Trophoblast cell (in vitro differentiated cells and primary cell): ENCODE measurements at regions not wholly inside any gene's neighbourhood (a gene's known extent, or its start where the extent isn't known, plus 50 kb on each side); places are given as distances from the start of the nearest gene placed in this dataset.

Source experiments
- DNase-seq, 2 donors: peaks; one replicate each; pipeline ENCODE4 v3.0.0-alpha.2; 2016
- H2AFZ ChIP-seq: 2 replicates; pipeline ENCODE4 v1.6.1; 2013; ENCODE audit warnings: low read length, moderate library complexity, mild to moderate bottlenecking; ENCODE audit not compliant: insufficient read depth, poor library complexity
- H2AK5ac ChIP-seq: 2 replicates; pipeline ENCODE4 v1.6.1; 2013; ENCODE audit warnings: mild to moderate bottlenecking, low read length
- H2BK120ac ChIP-seq: 2 replicates; pipeline ENCODE4 v1.6.1; 2013; ENCODE audit warnings: low read length, mild to moderate bottlenecking, moderate library complexity; ENCODE audit not compliant: insufficient read depth, poor library complexity
- H2BK12ac ChIP-seq: 2 replicates; pipeline ENCODE4 v1.6.1; 2013; ENCODE audit warnings: mild to moderate bottlenecking, low read length, moderate library complexity
- H2BK5ac ChIP-seq: 2 replicates; pipeline ENCODE4 v1.6.1; 2013; ENCODE audit warnings: low read length, low read depth, moderate library complexity, mild to moderate bottlenecking; ENCODE audit not compliant: poor library complexity
- H3K14ac ChIP-seq: 2 replicates; pipeline ENCODE4 v1.6.1; 2013; ENCODE audit warnings: mild to moderate bottlenecking, low read length
- H3K18ac ChIP-seq: 2 replicates; pipeline ENCODE4 v1.6.1; 2013; ENCODE audit warnings: mild to moderate bottlenecking, low read length
- H3K23ac ChIP-seq: 2 replicates; pipeline ENCODE4 v1.6.1; 2013; ENCODE audit warnings: low read length
- H3K27ac ChIP-seq: 2 replicates; pipeline ENCODE4 v1.5.1; 2013; ENCODE audit warnings: low read depth, mild to moderate bottlenecking, inconsistent platforms, low read length, moderate library complexity
- H3K27me3 ChIP-seq: 2 replicates; pipeline ENCODE4 v1.6.1; 2013; ENCODE audit warnings: inconsistent platforms, mild to moderate bottlenecking, low read length, moderate library complexity; ENCODE audit not compliant: insufficient read depth
- H3K36me3 ChIP-seq, 2 experiments: 1 replicate in 1 of 2; 2 replicates in 1 of 2; pipeline ENCODE4 v1.6.1; 2013; ENCODE audit warnings: low read length in 2 of 2, mild to moderate bottlenecking in 2 of 2, moderate library complexity in 1 of 2; ENCODE audit not compliant: insufficient read depth in 2 of 2, control insufficient read depth in 1 of 2
- H3K4ac ChIP-seq: 2 replicates; pipeline ENCODE4 v1.6.1; 2013; ENCODE audit warnings: low read depth, mild to moderate bottlenecking, low read length, moderate library complexity
- H3K4me1 ChIP-seq, 2 experiments: 1 replicate in 1 of 2; 2 replicates in 1 of 2; pipeline ENCODE4 v1.6.1; 2013; ENCODE audit warnings: low read length in 2 of 2, mild to moderate bottlenecking in 2 of 2, moderate library complexity in 1 of 2; ENCODE audit not compliant: insufficient read depth in 2 of 2, control insufficient read depth in 1 of 2
- H3K4me2 ChIP-seq: 2 replicates; pipeline ENCODE4 v1.6.1; 2013; ENCODE audit warnings: inconsistent platforms, mild to moderate bottlenecking, low read length, moderate library complexity
- H3K4me3 ChIP-seq: 2 replicates; pipeline ENCODE4 v1.5.1; 2013; ENCODE audit warnings: mild to moderate bottlenecking, low read depth, low read length, inconsistent platforms
- H3K79me1 ChIP-seq: one replicate; pipeline ENCODE4 v1.6.1; 2013; ENCODE audit warnings: low read length
- H3K79me2 ChIP-seq: 2 replicates; pipeline ENCODE4 v1.6.1; 2013; ENCODE audit warnings: low read length, mild to moderate bottlenecking; ENCODE audit not compliant: control insufficient read depth, insufficient read depth, poor library complexity
- H3K9ac ChIP-seq: 2 replicates; pipeline ENCODE4 v1.6.1; 2013; ENCODE audit warnings: mild to moderate bottlenecking, low read length
- H3K9me3 ChIP-seq: 2 replicates; pipeline ENCODE4 v1.6.1; 2013; ENCODE audit warnings: low read depth, mild to moderate bottlenecking, control low read depth, inconsistent platforms, low read length; ENCODE audit not compliant: insufficient read depth
- H4K12ac ChIP-seq: 2 replicates; pipeline ENCODE4 v1.6.1; 2013; ENCODE audit warnings: low read depth, mild to moderate bottlenecking, low read length, moderate library complexity
- H4K8ac ChIP-seq: 2 replicates; pipeline ENCODE4 v1.6.1; 2013; ENCODE audit warnings: low read depth, mild to moderate bottlenecking, low read length, moderate library complexity
- H4K91ac ChIP-seq: one replicate; pipeline ENCODE4 v1.6.1; 2013; ENCODE audit warnings: low read depth, mild to moderate bottlenecking, low read length, moderate library complexity
- WGBS: extraction: QIAGEN DNeasy Blood & Tissue Kit; methylation state at CpG from one replicate; pipeline ENCODE4 v1.1.7; 2013; ENCODE audit warnings: missing lambda C conversion rate; ENCODE audit not compliant: insufficient read length, insufficient coverage; ENCODE audit errors: extremely low coverage; 5-methylcytosine and 5-hydroxymethylcytosine counted together

DNA sequence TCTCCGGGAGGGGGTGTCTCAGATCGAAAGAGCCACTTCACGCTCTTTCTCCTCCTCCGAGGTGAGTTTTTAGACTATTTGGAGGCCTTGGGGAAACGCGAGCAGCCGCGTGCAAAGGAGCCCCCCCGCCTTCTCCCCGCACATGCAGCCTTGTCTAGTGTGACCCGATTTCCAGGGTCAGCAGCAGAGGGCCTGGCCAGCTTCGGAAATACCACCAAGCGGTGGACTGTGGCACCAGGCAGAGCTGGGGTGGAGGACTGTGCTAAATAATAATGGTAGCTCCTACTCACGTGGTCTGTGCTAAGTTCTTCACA lies 79.3 kb upstream of the BCOR start:
- Histone ChIP-seq H3K9me3 (no peaks in the 10 kb centered on the region), H3K23ac (no peak overlapping the region), H3K4ac (no peak overlapping the region), H2BK120ac (no peak overlapping the region), H3K27me3 (peaks cover 3% of the 10 kb centered on the region), H2BK5ac (no peak overlapping the region), H4K8ac (no peak overlapping the region), H3K36me3 (no peaks in the 10 kb centered on the region), H3K9ac (no peak overlapping the region), H3K27ac (no peak overlapping the region), H3K4me2 (peak overlapping the region; percentile 94), H3K18ac (no peak overlapping the region), H3K4me1 (peaks cover 3 to 22% of the 10 kb centered on the region in 2 experiments), H2BK12ac (no peak overlapping the region), H3K4me3 (no peak overlapping the region), H3K14ac (no peak overlapping the region), H2AK5ac (no peak overlapping the region), H2AFZ (no peak overlapping the region), H4K91ac (no peak overlapping the region), H4K12ac (peak overlapping the region; percentile 65), H3K79me2 (no peaks in the 10 kb centered on the region), H3K79me1 (peaks cover 13% of the 10 kb centered on the region)
- DNase-seq = peak in 1 of 2 donors; percentile 10
- WGBS = no CpG with 5 or more reads among the region's 14 CpGs

DNA sequence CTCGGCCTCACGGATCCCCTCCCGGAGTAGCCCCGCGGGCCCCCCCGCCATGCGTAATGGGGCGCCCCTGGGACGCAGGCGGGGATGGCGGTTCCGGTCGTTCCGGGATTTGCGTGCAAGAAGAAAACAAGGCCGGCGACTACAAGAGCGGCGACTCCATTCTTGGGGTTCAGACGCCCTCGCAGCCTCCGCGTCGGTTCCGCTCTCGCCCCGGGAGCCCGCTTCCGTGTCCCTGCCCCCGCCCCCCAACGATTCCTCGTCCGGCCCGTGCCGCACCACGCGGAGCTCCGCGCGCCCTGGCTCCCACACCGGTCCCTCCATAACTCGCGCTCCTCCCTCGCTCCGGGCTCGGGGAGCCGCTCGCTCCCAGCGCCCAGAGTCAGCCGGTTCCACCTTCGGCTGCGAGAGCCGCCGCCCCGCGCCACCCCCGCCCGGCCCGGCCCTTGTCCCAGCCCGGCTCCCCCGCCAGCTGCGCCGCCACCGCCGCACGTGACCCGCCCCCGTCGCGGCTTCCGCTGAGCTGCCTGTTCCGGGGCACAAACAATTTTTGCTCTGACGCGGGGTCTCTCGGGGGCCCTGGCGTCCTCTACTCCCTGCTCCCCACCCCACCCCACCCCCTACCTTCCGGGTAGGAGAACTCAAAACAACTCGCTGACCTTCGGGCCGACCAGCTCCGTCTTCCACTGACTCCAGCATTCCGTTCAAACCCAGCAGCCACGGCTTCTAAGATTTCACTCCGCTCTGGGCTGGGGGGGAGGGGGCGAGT lies 78.8 kb upstream of the BCOR start:
- Histone ChIP-seq H3K27me3 (peaks cover 3% of the 10 kb centered on the region), H3K4me1 (peaks cover 8 to 27% of the 10 kb centered on the region in 2 experiments)

DNA sequence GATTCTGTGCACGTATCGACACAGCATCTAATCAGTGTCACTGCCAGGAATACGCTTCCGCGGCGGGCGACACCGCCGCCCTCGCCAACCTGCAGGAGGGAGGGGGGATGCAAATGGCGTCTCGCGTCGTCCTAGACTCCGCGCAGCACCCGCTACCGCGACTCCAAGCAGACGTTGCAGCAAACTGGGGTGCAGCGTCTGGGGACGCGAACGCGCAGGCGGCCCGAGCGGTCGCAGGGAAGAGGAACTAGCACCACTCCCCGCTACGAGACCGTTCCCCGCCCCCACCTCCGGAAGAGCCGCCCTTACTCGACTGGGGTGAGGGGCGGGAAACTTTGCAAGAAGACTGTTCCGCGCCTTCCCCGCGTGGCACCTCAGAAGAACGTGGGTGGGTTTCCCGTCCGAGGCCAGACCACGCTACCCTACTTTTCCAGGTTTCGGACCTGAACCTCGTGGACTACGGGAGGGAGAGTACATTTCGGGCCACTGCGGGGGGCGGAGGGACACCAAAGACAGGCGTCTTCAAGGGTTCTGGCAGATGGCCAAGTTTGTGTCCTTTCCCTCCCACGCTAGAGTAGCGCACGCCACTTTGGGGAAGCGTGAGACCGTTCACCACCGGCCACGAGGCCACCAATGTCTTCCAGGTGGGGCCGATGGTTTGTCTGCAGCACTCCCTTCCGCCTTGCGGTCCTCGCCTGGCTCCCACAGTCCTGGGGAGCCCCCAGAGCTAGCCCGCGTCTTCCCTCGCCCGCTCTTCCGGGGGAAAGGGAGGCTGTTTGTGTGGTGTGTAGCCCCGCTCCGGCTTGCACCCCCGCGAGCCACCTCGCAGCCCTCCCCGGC lies 78.0 kb upstream of the BCOR start:
- Histone ChIP-seq H2BK12ac (no peak overlapping the region), H3K79me1 (peaks cover 18% of the 10 kb centered on the region), H3K4ac (no peak overlapping the region), H4K91ac (peak overlapping the region; percentile 67), H2AK5ac (no peak overlapping the region), H3K4me1 (peaks cover 12 to 30% of the 10 kb centered on the region in 2 experiments), H2AFZ (peak overlapping the region; percentile 11), H3K9ac (no peak overlapping the region), H3K27ac (no peak overlapping the region), H3K14ac (peak overlapping the region; percentile 54), H3K18ac (peak overlapping the region; percentile 54), H4K12ac (peak overlapping the region; percentile 64), H4K8ac (peak overlapping the region; percentile 69), H3K4me3 (peak overlapping the region; percentile 69), H3K36me3 (no peaks in the 10 kb centered on the region), H3K79me2 (no peaks in the 10 kb centered on the region), H3K4me2 (peak overlapping the region; percentile 94), H2BK5ac (no peak overlapping the region), H2BK120ac (peak overlapping the region; percentile 13), H3K23ac (no peak overlapping the region), H3K27me3 (peaks cover 3% of the 10 kb centered on the region), H3K9me3 (no peaks in the 10 kb centered on the region)
- WGBS = no CpG with 5 or more reads among the region's 74 CpGs
- peak; percentile 25 to 72 for DNase-seq

More for the DNA sequence above, 78.8 kb upstream of the BCOR start:
- Histone ChIP-seq H3K23ac (no peak overlapping the region), H2AFZ (peak overlapping the region; percentile 25), H2BK120ac (peak overlapping the region; percentile 13), H3K36me3 (no peaks in the 10 kb centered on the region), H3K79me1 (peaks cover 16% of the 10 kb centered on the region), H3K14ac (peak overlapping the region; percentile 54), H3K9ac (no peak overlapping the region), H4K12ac (peak overlapping the region; percentile 64), H2BK12ac (no peak overlapping the region), H2AK5ac (no peak overlapping the region), H4K91ac (peak overlapping the region; percentile 67), H3K4me2 (peak overlapping the region; percentile 94), H3K27ac (no peak overlapping the region), H3K4me3 (peak overlapping the region; percentile 69), H4K8ac (peak overlapping the region; percentile 69), H3K9me3 (no peaks in the 10 kb centered on the region), H2BK5ac (no peak overlapping the region), H3K18ac (peak overlapping the region; percentile 54), H3K79me2 (no peaks in the 10 kb centered on the region), H3K4ac (no peak overlapping the region)
- DNase-seq = peak in 1 of 2 donors; percentile 36
- no CpG with 5 or more reads among the region's 85 CpGs for WGBS

DNA sequence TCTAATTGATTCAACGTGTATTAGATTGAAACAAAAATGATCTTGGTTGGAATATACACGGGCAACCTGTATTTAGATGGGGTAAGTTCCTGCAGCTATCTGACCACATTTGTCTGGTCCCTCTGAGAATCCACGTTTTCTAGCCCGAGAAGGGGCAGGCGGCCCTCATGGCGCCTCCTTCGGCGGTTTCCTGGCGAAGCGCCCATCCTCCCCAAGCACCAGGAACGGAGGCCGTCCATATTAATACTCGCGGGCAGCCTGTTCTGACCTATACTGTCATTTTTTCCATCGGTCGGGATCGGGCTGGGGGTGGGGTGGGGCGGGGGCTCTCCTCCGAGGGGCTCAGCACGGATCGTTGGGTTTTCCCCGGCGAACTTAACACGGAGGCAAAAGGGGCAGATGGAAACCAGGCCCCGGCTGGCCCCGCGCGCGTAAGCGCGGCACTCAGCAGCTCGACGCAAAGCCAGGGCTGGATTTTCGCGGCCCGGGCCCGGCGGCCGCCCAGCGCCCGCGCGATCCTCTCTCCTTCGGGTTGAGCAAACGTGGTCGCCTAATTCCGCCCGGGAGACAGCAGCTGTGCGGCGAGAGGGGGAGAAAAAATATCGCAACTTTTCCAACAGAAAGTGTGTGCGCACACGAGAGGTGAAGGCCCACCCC lies 77.2 kb upstream of the BCOR start:
- no peak overlapping the region for H3K4ac ChIP-seq
- peak overlapping the region; percentile 67 for H4K91ac ChIP-seq
- H4K8ac ChIP-seq = peak overlapping the region; percentile 2
- H3K36me3 ChIP-seq = no peaks in the 10 kb centered on the region
- peak overlapping the region; percentile 11 for H2AFZ ChIP-seq
- H3K9me3 ChIP-seq = no peaks in the 10 kb centered on the region
- H2BK120ac ChIP-seq = no peak overlapping the region
- H3K9ac ChIP-seq = no peak overlapping the region
- peak overlapping the region; percentile 52 for H3K18ac ChIP-seq
- peaks cover 4% of the 10 kb centered on the region for H3K27me3 ChIP-seq
- H3K4me3 ChIP-seq = peak overlapping the region; percentile 69
- H2BK12ac ChIP-seq = no peak overlapping the region
- H3K14ac ChIP-seq = no peak overlapping the region
- no peak overlapping the region for H3K23ac ChIP-seq
- DNase-seq = peak; percentile 31 to 57
- H3K4me2 ChIP-seq = peak overlapping the region; percentile 94
- no CpG with 5 or more reads among the region's 53 CpGs for WGBS
- peaks cover 18% of the 10 kb centered on the region for H3K79me1 ChIP-seq
- no peaks in the 10 kb centered on the region for H3K79me2 ChIP-seq
- peaks cover 12 to 30% of the 10 kb centered on the region in 2 experiments for H3K4me1 ChIP-seq
- peak overlapping the region; percentile 51 for H4K12ac ChIP-seq
- H2AK5ac ChIP-seq = no peak overlapping the region
- H3K27ac ChIP-seq = no peak overlapping the region
- no peak overlapping the region for H2BK5ac ChIP-seq
